Stimulated activated CD8-positive, alpha-beta memory T cell treated with anti-CD3 and anti-CD28 coated beads, Interleukin-15, amount 100 ng/mL, for 24 hours (primary cell): ENCODE measurements at regions not wholly inside any gene's neighbourhood (a gene's known extent, or its start where the extent isn't known, plus 50 kb on each side); places are given as distances from the start of the nearest gene placed in this dataset.

Experiments used
- DNase-seq: peaks from one replicate; pipeline ENCODE4 v3.0.0-alpha.2; 2020; ENCODE audit warnings: low read depth

- no peak for DNase-seq
These were observed 458.7 kb upstream of the HS6ST1 start for GRCh38 chr2:128777196-128778035.

GRCh38 chr2:128778843-128779242 lies 460.2 kb upstream of the HS6ST1 start:
- no peak for DNase-seq

GRCh38 chr2:128779301-128780095 lies 460.8 kb upstream of the HS6ST1 start:
- DNase-seq, result no peak

- DNase-seq, result no peak
These were observed 461.9 kb upstream of the HS6ST1 start for GRCh38 chr2:128780434-128781080.

- DNase-seq, result no peak
These were observed 462.5 kb upstream of the HS6ST1 start for GRCh38 chr2:128781166-128781565.

- no peak for DNase-seq
These were observed 463.1 kb upstream of the HS6ST1 start for GRCh38 chr2:128781585-128782385.

GRCh38 chr2:128782411-128783192 lies 463.9 kb upstream of the HS6ST1 start:
- DNase-seq, result no peak

- no peak for DNase-seq
These were observed 464.6 kb upstream of the HS6ST1 start for GRCh38 chr2:128783193-128783671.

GRCh38 chr2:128783896-128784295 lies 465.2 kb upstream of the HS6ST1 start:
- DNase-seq, result no peak

- no peak for DNase-seq
These were observed 466.1 kb upstream of the HS6ST1 start for GRCh38 chr2:128784626-128785306.

GRCh38 chr2:128786316-128786715 lies 467.6 kb upstream of the HS6ST1 start:
- no peak for DNase-seq

GRCh38 chr2:128786741-128787478 lies 468.2 kb upstream of the HS6ST1 start:
- DNase-seq, result no peak

GRCh38 chr2:128787616-128788015 lies 468.9 kb upstream of the HS6ST1 start:
- no peak for DNase-seq

GRCh38 chr2:128788636-128789220 lies 470.1 kb upstream of the HS6ST1 start:
- no peak for DNase-seq

- DNase-seq, result no peak
These were observed 470.6 kb upstream of the HS6ST1 start for GRCh38 chr2:128789221-128789620.

GRCh38 chr2:128789776-128790455 lies 471.2 kb upstream of the HS6ST1 start:
- no peak for DNase-seq

- DNase-seq, result no peak
These were observed 471.9 kb upstream of the HS6ST1 start for GRCh38 chr2:128790541-128791001.
